ENCODE measurements at regions not wholly inside any gene's neighbourhood (a gene's known extent, or its start where the extent isn't known, plus 50 kb on each side); places are given as distances from the start of the nearest gene placed in this dataset.

DNA sequence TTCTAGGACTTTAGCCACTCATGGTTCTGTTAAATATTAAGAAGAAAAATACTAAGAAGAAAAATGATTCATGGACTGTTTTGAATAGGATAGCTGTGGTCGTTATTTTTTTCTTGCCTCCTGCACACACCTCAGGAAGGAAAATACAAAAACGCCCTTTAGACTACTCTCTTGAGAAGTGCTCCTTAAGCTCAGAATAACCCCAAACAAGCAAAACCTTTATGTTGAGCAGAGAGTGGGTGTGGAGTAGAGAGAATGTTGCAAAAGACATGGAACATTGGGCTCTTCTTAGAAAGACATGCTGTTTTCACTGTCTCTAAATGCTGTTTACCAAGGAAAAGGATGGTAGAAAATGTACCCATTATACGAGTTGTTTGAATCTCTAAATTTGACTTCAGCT lies 140.3 kb downstream of the LMNTD1 start:
- Histone ChIP-seq H3K36me3 (ENCODE audit: insufficient read depth, low read length, poor library complexity, severe bottlenecking) (no peaks in the 10 kb centered on the region), H3K9me3 (ENCODE audit: low read depth, low read length, poor library complexity, severe bottlenecking) (no peaks in the 10 kb centered on the region), H3K4me3 (ENCODE audit: low read depth, low read length, poor library complexity, severe bottlenecking) (no peak overlapping the region), H3K27me3 (replicated peaks; ENCODE audit: insufficient read depth, low read depth, low read length, poor library complexity) (no peaks in the 10 kb centered on the region), H3K27ac (ENCODE audit: low read depth, low read length, poor library complexity, severe bottlenecking) (no peak overlapping the region), H3K4me1 (ENCODE audit: insufficient read depth, low read length, poor library complexity, severe bottlenecking) (no peaks in the 10 kb centered on the region)
- intact Hi-C loops (cut with micrococcal nuclease; ENCODE audit: unreplicated experiment), result no loop called here
- no peak for DNase-seq (ENCODE audit: low spot score)
- ChIA-PET CTCF (no interaction called here), POLR2A (ENCODE audit: low non-redundant PET) (no interaction called here)
- TF ChIP-seq, protein P1, sequence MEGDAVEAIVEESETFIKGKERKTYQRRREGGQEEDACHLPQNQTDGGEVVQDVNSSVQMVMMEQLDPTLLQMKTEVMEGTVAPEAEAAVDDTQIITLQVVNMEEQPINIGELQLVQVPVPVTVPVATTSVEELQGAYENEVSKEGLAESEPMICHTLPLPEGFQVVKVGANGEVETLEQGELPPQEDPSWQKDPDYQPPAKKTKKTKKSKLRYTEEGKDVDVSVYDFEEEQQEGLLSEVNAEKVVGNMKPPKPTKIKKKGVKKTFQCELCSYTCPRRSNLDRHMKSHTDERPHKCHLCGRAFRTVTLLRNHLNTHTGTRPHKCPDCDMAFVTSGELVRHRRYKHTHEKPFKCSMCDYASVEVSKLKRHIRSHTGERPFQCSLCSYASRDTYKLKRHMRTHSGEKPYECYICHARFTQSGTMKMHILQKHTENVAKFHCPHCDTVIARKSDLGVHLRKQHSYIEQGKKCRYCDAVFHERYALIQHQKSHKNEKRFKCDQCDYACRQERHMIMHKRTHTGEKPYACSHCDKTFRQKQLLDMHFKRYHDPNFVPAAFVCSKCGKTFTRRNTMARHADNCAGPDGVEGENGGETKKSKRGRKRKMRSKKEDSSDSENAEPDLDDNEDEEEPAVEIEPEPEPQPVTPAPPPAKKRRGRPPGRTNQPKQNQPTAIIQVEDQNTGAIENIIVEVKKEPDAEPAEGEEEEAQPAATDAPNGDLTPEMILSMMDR (conservative IDR thresholded peaks at IDR 0.05; ENCODE audit: low read depth, low read length), result no peak
- no peak for TF ChIP-seq EZH2 (IDR thresholded peaks at IDR 0.05; ENCODE audit: borderline replicate concordance, low read depth, low read length, poor library complexity, severe bottlenecking)
- BruUV-seq (replicated peaks), result no TSS peak

DNA sequence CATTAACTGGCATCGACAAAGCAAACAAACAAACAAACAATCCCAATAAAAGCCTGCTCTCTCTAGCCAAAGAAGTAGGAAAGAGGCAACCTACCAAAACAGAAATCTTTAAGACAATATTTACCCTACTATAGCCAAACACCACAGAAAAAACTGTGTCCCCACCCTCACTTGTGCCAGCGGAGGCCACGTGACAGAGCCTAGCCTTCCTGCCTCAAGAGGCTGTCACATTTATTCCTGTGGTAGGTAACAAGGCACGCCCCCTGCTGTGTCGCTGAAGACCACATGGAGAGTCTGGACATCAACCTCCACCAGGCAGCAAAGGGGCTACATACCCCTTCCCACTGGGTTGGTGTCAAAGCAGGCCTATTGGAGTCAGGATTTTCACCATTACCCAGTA lies 148.1 kb downstream of the LMNTD1 start:
- TF ChIP-seq, protein P1 (conservative IDR thresholded peaks at IDR 0.05; ENCODE audit: low read depth, low read length), result no peak
- TF ChIP-seq EZH2 (IDR thresholded peaks at IDR 0.05; ENCODE audit: borderline replicate concordance, low read depth, low read length, poor library complexity, severe bottlenecking), result no peak
- no peak for DNase-seq (ENCODE audit: low spot score)
- Histone ChIP-seq H3K4me1 (ENCODE audit: insufficient read depth, low read length, poor library complexity, severe bottlenecking) (no peaks in the 10 kb centered on the region), H3K4me3 (ENCODE audit: low read depth, low read length, poor library complexity, severe bottlenecking) (no peak overlapping the region), H3K27ac (ENCODE audit: low read depth, low read length, poor library complexity, severe bottlenecking) (no peak overlapping the region), H3K27me3 (replicated peaks; ENCODE audit: insufficient read depth, low read depth, low read length, poor library complexity) (no peaks in the 10 kb centered on the region), H3K9me3 (ENCODE audit: low read depth, low read length, poor library complexity, severe bottlenecking) (peaks cover 4% of the 10 kb centered on the region), H3K36me3 (ENCODE audit: insufficient read depth, low read length, poor library complexity, severe bottlenecking) (no peaks in the 10 kb centered on the region)
- intact Hi-C loops (cut with micrococcal nuclease; ENCODE audit: unreplicated experiment), result no loop called here
- ChIA-PET POLR2A (ENCODE audit: low non-redundant PET) (no interaction called here), CTCF (no interaction called here)
- no TSS peak for BruUV-seq (replicated peaks)

DNA sequence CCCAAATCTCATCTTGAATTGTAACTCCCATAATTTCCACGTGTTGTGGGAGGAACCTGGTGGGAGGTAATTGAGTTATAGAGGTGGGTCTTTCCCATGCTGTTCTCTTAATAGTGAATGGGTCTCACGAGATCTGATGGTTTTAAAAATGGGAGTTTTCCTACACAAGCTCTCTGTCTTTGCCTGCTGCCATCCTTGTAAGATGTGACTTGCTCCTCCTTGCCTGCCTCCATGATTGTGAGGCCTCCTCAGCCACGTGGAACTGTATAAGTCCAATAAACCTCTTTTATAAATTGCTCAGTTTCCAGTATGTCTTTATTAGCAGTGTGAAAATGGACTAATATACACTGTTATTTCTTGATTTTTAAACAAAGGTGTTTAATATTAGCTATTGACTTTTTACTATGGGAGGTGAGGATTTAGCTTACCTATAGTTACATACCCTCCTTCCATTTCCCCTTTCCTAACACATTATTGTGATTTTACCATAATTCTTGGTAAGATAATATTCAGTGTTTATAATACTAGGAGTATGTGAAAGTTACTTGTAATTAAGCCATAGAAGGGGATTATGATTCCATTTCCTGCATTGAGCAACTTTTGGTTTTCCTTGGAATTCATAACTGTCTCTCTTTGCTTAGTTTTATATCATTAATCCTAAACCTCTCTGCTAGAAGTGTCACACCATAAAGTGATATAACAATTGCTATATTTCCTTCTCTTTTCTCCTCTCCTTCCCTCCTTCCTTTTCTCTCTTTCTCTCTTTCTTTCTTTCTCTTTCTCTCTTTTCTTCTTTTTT lies 151.0 kb upstream of the KRAS start:
- CTCF ChIA-PET, result no interaction called here
- POLR2A ChIA-PET (ENCODE audit: low non-redundant PET), result no interaction called here
- intact Hi-C loops (cut with micrococcal nuclease; ENCODE audit: unreplicated experiment), result no loop called here
- Histone ChIP-seq H3K27me3 (replicated peaks; ENCODE audit: insufficient read depth, low read depth, low read length, poor library complexity) (no peaks in the 10 kb centered on the region), H3K4me3 (ENCODE audit: low read depth, low read length, poor library complexity, severe bottlenecking) (no peak overlapping the region), H3K36me3 (ENCODE audit: insufficient read depth, low read length, poor library complexity, severe bottlenecking) (no peaks in the 10 kb centered on the region), H3K27ac (ENCODE audit: low read depth, low read length, poor library complexity, severe bottlenecking) (no peak overlapping the region), H3K4me1 (ENCODE audit: insufficient read depth, low read length, poor library complexity, severe bottlenecking) (no peaks in the 10 kb centered on the region), H3K9me3 (ENCODE audit: low read depth, low read length, poor library complexity, severe bottlenecking) (peaks cover 4% of the 10 kb centered on the region)
- no TSS peak for BruUV-seq (replicated peaks)
- DNase-seq (ENCODE audit: low spot score), result no peak
- TF ChIP-seq, protein P1 (conservative IDR thresholded peaks at IDR 0.05; ENCODE audit: low read depth, low read length), result no peak
- no peak for TF ChIP-seq EZH2 (IDR thresholded peaks at IDR 0.05; ENCODE audit: borderline replicate concordance, low read depth, low read length, poor library complexity, severe bottlenecking)
